H9 (cell line): ENCODE measurements at regions not wholly inside any gene's neighbourhood (a gene's known extent, or its start where the extent isn't known, plus 50 kb on each side); places are given as distances from the start of the nearest gene placed in this dataset.

ENCODE experiments used
- DNase-seq: peaks from one replicate; pipeline ENCODE4 v3.0.0-alpha.2; 2017
- H2AFZ ChIP-seq: one replicate; pipeline ENCODE4 v1.6.1; 2013; ENCODE audit warnings: mild to moderate bottlenecking, low read length, control low read depth, moderate library complexity
- H2AK5ac ChIP-seq: 2 replicates; pipeline ENCODE4 v1.6.1; 2013; ENCODE audit warnings: low read length, control low read depth, mixed read lengths; ENCODE audit not compliant: insufficient read length
- H2BK120ac ChIP-seq: one replicate; pipeline ENCODE4 v1.6.1; 2013; ENCODE audit warnings: low read depth, mild to moderate bottlenecking, low read length, control low read depth, inconsistent platforms; ENCODE audit not compliant: poor library complexity, severe bottlenecking
- H2BK12ac ChIP-seq: 2 replicates; pipeline ENCODE4 v1.6.1; 2013; ENCODE audit warnings: low read length, control low read depth, mixed read lengths, low read depth; ENCODE audit not compliant: insufficient read length
- H2BK15ac ChIP-seq: 2 replicates; pipeline ENCODE4 v1.6.1; 2013; ENCODE audit warnings: low read depth, low read length, control low read depth
- H2BK20ac ChIP-seq: one replicate; pipeline ENCODE4 v1.6.1; 2013; ENCODE audit warnings: low read depth, mild to moderate bottlenecking, low read length, control low read depth, inconsistent platforms; ENCODE audit not compliant: poor library complexity, severe bottlenecking
- H2BK5ac ChIP-seq: 2 replicates; pipeline ENCODE4 v1.6.1; 2013; ENCODE audit warnings: low read length, control low read depth, mixed read lengths; ENCODE audit not compliant: insufficient read length
- H3K14ac ChIP-seq: 2 replicates; pipeline ENCODE4 v1.6.1; 2013; ENCODE audit warnings: low read length, control low read depth; ENCODE audit not compliant: insufficient read depth
- H3K18ac ChIP-seq: 2 replicates; pipeline ENCODE4 v1.6.1; 2013; ENCODE audit warnings: low read depth, mild to moderate bottlenecking, mixed read lengths, low read length, control low read depth; ENCODE audit not compliant: insufficient read length
- H3K23ac ChIP-seq: 2 replicates; pipeline ENCODE4 v1.6.1; 2013; ENCODE audit warnings: low read length, control low read depth, mixed read lengths, low read depth; ENCODE audit not compliant: insufficient read length
- H3K23me2 ChIP-seq: 2 replicates; pipeline ENCODE4 v1.6.1; 2013; ENCODE audit warnings: low read depth, mild to moderate bottlenecking, mixed read lengths, low read length, control low read depth; ENCODE audit not compliant: insufficient read length, poor library complexity, severe bottlenecking
- H3K27ac ChIP-seq: 2 replicates; pipeline ENCODE4 v1.5.1; 2013; ENCODE audit warnings: low read length, control low read depth, mixed read lengths, low read depth; ENCODE audit not compliant: insufficient read length
- H3K27me3 ChIP-seq: 2 replicates; pipeline ENCODE4 v1.6.1; 2013; ENCODE audit warnings: low read length, control low read depth, inconsistent platforms; ENCODE audit not compliant: insufficient read depth
- H3K4ac ChIP-seq: 2 replicates; pipeline ENCODE4 v1.6.1; 2013; ENCODE audit warnings: low read depth, mild to moderate bottlenecking, control low read depth, inconsistent platforms, low read length, moderate library complexity
- H3K4me1 ChIP-seq: 2 replicates; pipeline ENCODE4 v1.6.1; 2013; ENCODE audit warnings: low read length, control low read depth, inconsistent platforms; ENCODE audit not compliant: insufficient read depth
- H3K4me2 ChIP-seq: 2 replicates; pipeline ENCODE4 v1.6.1; 2013; ENCODE audit warnings: low read length, control low read depth, mixed read lengths; ENCODE audit not compliant: insufficient read length, insufficient read depth
- H3K56ac ChIP-seq: 2 replicates; pipeline ENCODE4 v1.6.1; 2013; ENCODE audit warnings: low read depth, mild to moderate bottlenecking, mixed read lengths, low read length, control low read depth; ENCODE audit not compliant: insufficient read length
- H3K79me1 ChIP-seq: 2 replicates; pipeline ENCODE4 v1.6.1; 2013; ENCODE audit warnings: low read depth, mild to moderate bottlenecking, moderate library complexity, low read length, control low read depth, inconsistent platforms; ENCODE audit not compliant: insufficient read depth, poor library complexity, severe bottlenecking
- H3K79me2 ChIP-seq: 2 replicates; pipeline ENCODE4 v1.6.1; 2013; ENCODE audit warnings: low read length, control low read depth, inconsistent platforms; ENCODE audit not compliant: insufficient read depth
- H3K9ac ChIP-seq: 2 replicates; pipeline ENCODE4 v1.6.1; 2013; ENCODE audit warnings: low read length, control low read depth, mixed read lengths; ENCODE audit not compliant: insufficient read length; ENCODE audit errors: extremely low read depth
- H3K9me3 ChIP-seq: one replicate; pipeline ENCODE4 v1.6.1; 2013; ENCODE audit warnings: low read depth, low read length, inconsistent platforms; ENCODE audit not compliant: control insufficient read depth
- H3T11ph ChIP-seq: one replicate; pipeline ENCODE4 v1.6.1; 2013; ENCODE audit warnings: mild to moderate bottlenecking, low read length, control low read depth, inconsistent platforms
- H4K20me1 ChIP-seq: one replicate; pipeline ENCODE4 v1.6.1; 2013; ENCODE audit not compliant: control insufficient read depth, insufficient read length, insufficient read depth
- H4K5ac ChIP-seq: 2 replicates; pipeline ENCODE4 v1.6.1; 2013; ENCODE audit warnings: low read depth, mild to moderate bottlenecking, mixed read lengths, low read length, control low read depth; ENCODE audit not compliant: insufficient read length
- H4K8ac ChIP-seq: replicated peaks from 2 replicates; pipeline ENCODE4 v1.6.1; 2013; ENCODE audit warnings: low read length, control low read depth, mixed read lengths, low read depth; ENCODE audit not compliant: insufficient read length
- H4K91ac ChIP-seq: 2 replicates; pipeline ENCODE4 v1.6.1; 2013; ENCODE audit warnings: low read depth, mild to moderate bottlenecking, moderate library complexity, mixed read lengths, low read length, control low read depth; ENCODE audit not compliant: insufficient read length
- H3K27ac Mint-ChIP-seq, 3 experiments: 2 replicates in 2 of 3; 3 replicates in 1 of 3; pipeline ENCODE4 v1.8.0; 2020 to 2021; ENCODE audit warnings: mixed read lengths in 3 of 3, mild to moderate bottlenecking in 1 of 3, moderate library complexity in 1 of 3
- H3K27me3 Mint-ChIP-seq: 2 replicates; pipeline ENCODE4 v1.8.0; 2021; ENCODE audit warnings: low read depth, mild to moderate bottlenecking, moderate library complexity, mixed read lengths
- H3K36me3 Mint-ChIP-seq, 3 experiments: 2 replicates in 2 of 3; 3 replicates in 1 of 3; pipeline ENCODE4 v1.8.0; 2020 to 2021; ENCODE audit warnings: low read depth in 3 of 3, mixed read lengths in 3 of 3; ENCODE audit not compliant: insufficient read depth in 1 of 3
- H3K4me1 Mint-ChIP-seq, 2 experiments: 2 replicates each; pipeline ENCODE4 v1.8.0; 2020; ENCODE audit warnings: mixed read lengths in 2 of 2
- H3K4me3 Mint-ChIP-seq, 2 experiments: 2 replicates in 1 of 2; 3 replicates in 1 of 2; pipeline ENCODE4 v1.8.0; 2020 to 2021; ENCODE audit warnings: mild to moderate bottlenecking in 2 of 2, mixed read lengths in 2 of 2, moderate library complexity in 1 of 2
- H3K9me3 Mint-ChIP-seq, 2 experiments: 2 replicates in 1 of 2; 3 replicates in 1 of 2; pipeline ENCODE4 v1.8.0; 2020; ENCODE audit warnings: mild to moderate bottlenecking in 2 of 2, mixed read lengths in 2 of 2, moderate library complexity in 1 of 2
- WGBS: extraction: QIAGEN DNeasy Blood & Tissue Kit; methylation state at CpG from one replicate; pipeline ENCODE4 v1.1.7; 2013; ENCODE audit warnings: missing lambda C conversion rate, low lambda C conversion rate, mixed read lengths; ENCODE audit not compliant: insufficient read length; ENCODE audit errors: extremely low coverage; 5-methylcytosine and 5-hydroxymethylcytosine counted together
- TF ChIP-seq, protein P1 (sequence below): fragments of 200-600 bp; sonication (generic); conservative IDR thresholded peaks from 3 replicates; pipeline ENCODE4 v1.8.0; 2021; ENCODE audit warnings: antibody characterized with exemption, mild to moderate bottlenecking

DNA sequence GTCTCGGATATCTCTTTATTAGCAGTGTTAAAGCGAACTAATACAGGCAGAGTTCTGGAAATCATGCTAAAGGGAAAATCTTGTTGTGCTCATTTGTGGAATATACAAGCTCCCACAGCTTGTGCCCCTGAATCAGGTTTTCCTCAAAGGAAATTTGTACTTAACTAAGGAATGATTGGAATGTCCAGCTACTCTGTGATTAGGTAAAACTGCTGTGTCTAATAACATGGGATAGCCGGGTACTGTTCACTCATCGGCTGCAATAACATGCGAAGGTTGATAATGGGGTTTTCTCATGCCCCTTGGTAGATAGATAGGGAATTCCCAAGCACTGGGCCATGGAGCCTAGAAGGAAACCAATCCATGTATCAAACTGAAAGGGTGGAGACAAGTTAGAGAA lies 306.7 kb downstream of the NR2F1-AS1 start:
- Mint-ChIP-seq H3K9me3 (no peaks in the 10 kb centered on the region), H3K4me3 (no peak overlapping the region), H3K36me3 (no peaks in the 10 kb centered on the region), H3K27ac (no peak overlapping the region), H3K4me1 (peaks cover 0 to 10% of the 10 kb centered on the region in 2 experiments; a peak in 2 of 4 replicates), H3K27me3 (no peaks in the 10 kb centered on the region)
- Histone ChIP-seq H3K14ac (no peak overlapping the region), H3T11ph (no peak overlapping the region), H3K79me1 (no peaks in the 10 kb centered on the region), H3K4ac (no peak overlapping the region), H3K9me3 (no peaks in the 10 kb centered on the region), H3K23me2 (no peaks in the 10 kb centered on the region), H3K27me3 (no peaks in the 10 kb centered on the region), H3K18ac (no peak overlapping the region), H3K56ac (no peak overlapping the region), H2BK15ac (no peak overlapping the region), H4K8ac (no peak overlapping the region), H2BK5ac (no peak overlapping the region), H4K5ac (no peak overlapping the region), H2AFZ (no peak overlapping the region), H2BK12ac (no peak overlapping the region), H3K4me1 (0 out of 2 replicates have a peak, but pooled peaks cover 2% of the 10 kb centered on the region), H2BK120ac (no peak overlapping the region), H3K4me2 (no peak overlapping the region), H3K27ac (no peak overlapping the region), H2BK20ac (no peak overlapping the region), H3K23ac (no peak overlapping the region), H4K20me1 (no peaks in the 10 kb centered on the region), H4K91ac (no peak overlapping the region), H3K79me2 (no peaks in the 10 kb centered on the region), H2AK5ac (no peak overlapping the region), H3K9ac (no peak overlapping the region)
- TF ChIP-seq, protein P1, sequence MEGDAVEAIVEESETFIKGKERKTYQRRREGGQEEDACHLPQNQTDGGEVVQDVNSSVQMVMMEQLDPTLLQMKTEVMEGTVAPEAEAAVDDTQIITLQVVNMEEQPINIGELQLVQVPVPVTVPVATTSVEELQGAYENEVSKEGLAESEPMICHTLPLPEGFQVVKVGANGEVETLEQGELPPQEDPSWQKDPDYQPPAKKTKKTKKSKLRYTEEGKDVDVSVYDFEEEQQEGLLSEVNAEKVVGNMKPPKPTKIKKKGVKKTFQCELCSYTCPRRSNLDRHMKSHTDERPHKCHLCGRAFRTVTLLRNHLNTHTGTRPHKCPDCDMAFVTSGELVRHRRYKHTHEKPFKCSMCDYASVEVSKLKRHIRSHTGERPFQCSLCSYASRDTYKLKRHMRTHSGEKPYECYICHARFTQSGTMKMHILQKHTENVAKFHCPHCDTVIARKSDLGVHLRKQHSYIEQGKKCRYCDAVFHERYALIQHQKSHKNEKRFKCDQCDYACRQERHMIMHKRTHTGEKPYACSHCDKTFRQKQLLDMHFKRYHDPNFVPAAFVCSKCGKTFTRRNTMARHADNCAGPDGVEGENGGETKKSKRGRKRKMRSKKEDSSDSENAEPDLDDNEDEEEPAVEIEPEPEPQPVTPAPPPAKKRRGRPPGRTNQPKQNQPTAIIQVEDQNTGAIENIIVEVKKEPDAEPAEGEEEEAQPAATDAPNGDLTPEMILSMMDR, result no peak
- DNase-seq, result no peak
- no CpG with 5 or more reads among the region's 5 CpGs for WGBS
